ENCODE measurements at regions not wholly inside any gene's neighbourhood (a gene's known extent, or its start where the extent isn't known, plus 50 kb on each side); places are given as distances from the start of the nearest gene placed in this dataset.

- no peak for DNase-seq (ENCODE audit: low read depth in 4 of 4, low spot score in 3 of 4)
These were observed 549.5 kb upstream of the CPEB2 start for GRCh38 chr4:14452764-14453163.

- DNase-seq (ENCODE audit: low read depth in 4 of 4, low spot score in 3 of 4) = no peak
These were observed 543.8 kb upstream of the CPEB2 start for GRCh38 chr4:14458463-14458862.

- DNase-seq (ENCODE audit: low read depth in 4 of 4, low spot score in 3 of 4) = no peak
These were observed 537.2 kb upstream of the CPEB2 start for GRCh38 chr4:14465057-14465456.

- DNase-seq (ENCODE audit: low read depth in 4 of 4, low spot score in 3 of 4) = no peak
These were observed 536.8 kb upstream of the CPEB2 start for GRCh38 chr4:14465507-14465906.

- no peak for DNase-seq (ENCODE audit: low read depth in 4 of 4, low spot score in 3 of 4)
These were observed 523.8 kb upstream of the CPEB2 start for GRCh38 chr4:14478504-14478903.

GRCh38 chr4:14496408-14496807 is 505.9 kb upstream of the CPEB2 start:
- no peak for DNase-seq (ENCODE audit: low read depth in 4 of 4, low spot score in 3 of 4)

GRCh38 chr4:14496969-14497368 is 505.3 kb upstream of the CPEB2 start:
- no peak for DNase-seq (ENCODE audit: low read depth in 4 of 4, low spot score in 3 of 4)

- no peak for DNase-seq (ENCODE audit: low read depth in 4 of 4, low spot score in 3 of 4)
These were observed 498.1 kb upstream of the CPEB2 start for GRCh38 chr4:14504162-14504561.

- no peak for DNase-seq (ENCODE audit: low read depth in 4 of 4, low spot score in 3 of 4)
These were observed 488.8 kb upstream of the CPEB2 start for GRCh38 chr4:14513471-14513870.

GRCh38 chr4:14515556-14515955 is 486.7 kb upstream of the CPEB2 start:
- DNase-seq (ENCODE audit: low read depth in 4 of 4, low spot score in 3 of 4) = no peak

GRCh38 chr4:14518136-14518535 is 484.1 kb upstream of the CPEB2 start:
- no peak for DNase-seq (ENCODE audit: low read depth in 4 of 4, low spot score in 3 of 4)

GRCh38 chr4:14520171-14520570 is 482.1 kb upstream of the CPEB2 start:
- DNase-seq (ENCODE audit: low read depth in 4 of 4, low spot score in 3 of 4) = no peak

- no peak for DNase-seq (ENCODE audit: low read depth in 4 of 4, low spot score in 3 of 4)
These were observed 478.0 kb upstream of the CPEB2 start for GRCh38 chr4:14524276-14524675.

GRCh38 chr4:14528918-14529317 is 473.4 kb upstream of the CPEB2 start:
- no peak for DNase-seq (ENCODE audit: low read depth in 4 of 4, low spot score in 3 of 4)

GRCh38 chr4:14529653-14530052 is 472.6 kb upstream of the CPEB2 start:
- no peak for DNase-seq (ENCODE audit: low read depth in 4 of 4, low spot score in 3 of 4)

GRCh38 chr4:14532436-14532835 is 469.8 kb upstream of the CPEB2 start:
- DNase-seq (ENCODE audit: low read depth in 4 of 4, low spot score in 3 of 4) = no peak

- no peak for DNase-seq (ENCODE audit: low read depth in 4 of 4, low spot score in 3 of 4)
These were observed 463.0 kb upstream of the CPEB2 start for GRCh38 chr4:14539246-14539645.

- DNase-seq (ENCODE audit: low read depth in 4 of 4, low spot score in 3 of 4) = no peak
These were observed 457.1 kb upstream of the CPEB2 start for GRCh38 chr4:14545163-14545562.

GRCh38 chr4:14545807-14546206 is 456.5 kb upstream of the CPEB2 start:
- no peak for DNase-seq (ENCODE audit: low read depth in 4 of 4, low spot score in 3 of 4)

GRCh38 chr4:14552119-14552518 is 450.2 kb upstream of the CPEB2 start:
- DNase-seq (ENCODE audit: low read depth in 4 of 4, low spot score in 3 of 4) = no peak

GRCh38 chr4:14559646-14560045 is 442.6 kb upstream of the CPEB2 start:
- DNase-seq (ENCODE audit: low read depth in 4 of 4, low spot score in 3 of 4) = no peak

GRCh38 chr4:14560577-14560976 is 441.7 kb upstream of the CPEB2 start:
- DNase-seq (ENCODE audit: low read depth in 4 of 4, low spot score in 3 of 4) = no peak

GRCh38 chr4:14562901-14563300 is 439.4 kb upstream of the CPEB2 start:
- DNase-seq (ENCODE audit: low read depth in 4 of 4, low spot score in 3 of 4) = no peak

- no peak for DNase-seq (ENCODE audit: low read depth in 4 of 4, low spot score in 3 of 4)
These were observed 438.0 kb upstream of the CPEB2 start for GRCh38 chr4:14564281-14564680.
